Mesothelial cell of epicardium (in vitro differentiated cells): ENCODE measurements at regions not wholly inside any gene's neighbourhood (a gene's known extent, or its start where the extent isn't known, plus 50 kb on each side); places are given as distances from the start of the nearest gene placed in this dataset.

Source experiments
- DNase-seq, 2 experiments: peaks; one replicate each; pipeline ENCODE4 v3.0.0; 2021; ENCODE audit warnings: low spot score in 2 of 2; ENCODE audit not compliant: unreplicated experiment in 2 of 2
- H3K27ac Mint-ChIP-seq: 2 replicates; pipeline ENCODE4 v1.8.0; 2021; ENCODE audit warnings: mixed read lengths
- H3K27me3 Mint-ChIP-seq: 2 replicates; pipeline ENCODE4 v1.8.0; 2021; ENCODE audit warnings: low read depth, mixed read lengths
- H3K36me3 Mint-ChIP-seq: 2 replicates; pipeline ENCODE4 v1.8.0; 2021; ENCODE audit warnings: mixed read lengths
- H3K4me1 Mint-ChIP-seq: 2 replicates; pipeline ENCODE4 v1.8.0; 2021; ENCODE audit warnings: mixed read lengths
- H3K4me3 Mint-ChIP-seq: 2 replicates; pipeline ENCODE4 v1.8.0; 2021; ENCODE audit warnings: mild to moderate bottlenecking, moderate library complexity, mixed read lengths
- H3K9me3 Mint-ChIP-seq: 2 replicates; pipeline ENCODE4 v1.8.0; 2021; ENCODE audit warnings: mixed read lengths
- CTCF ChIP-seq: fragments of 200-600 bp; sonication (generic); IDR thresholded peaks from one replicate; pipeline ENCODE4 v1.5.0; 2021; ENCODE audit warnings: antibody characterized with exemption; ENCODE audit not compliant: unreplicated experiment

GRCh38 chr12:5260591-5261086, 171.3 kb upstream of the NTF3 start:
- Mint-ChIP-seq H3K27ac (no peak overlapping the region), H3K4me3 (no peak overlapping the region), H3K27me3 (peaks cover 9% of the 10 kb centered on the region), H3K4me1 (peaks cover 6% of the 10 kb centered on the region), H3K36me3 (no peaks in the 10 kb centered on the region), H3K9me3 (no peaks in the 10 kb centered on the region)
- no peak for TF ChIP-seq CTCF
- no peak for DNase-seq

GRCh38 chr12:5262450-5262849, 169.5 kb upstream of the NTF3 start:
- no peak overlapping the region for H3K4me3 Mint-ChIP-seq
- no peak for TF ChIP-seq CTCF
- peaks cover 4% of the 10 kb centered on the region for H3K9me3 Mint-ChIP-seq
- no peak overlapping the region for H3K27ac Mint-ChIP-seq
- H3K36me3 Mint-ChIP-seq, result no peaks in the 10 kb centered on the region
- peaks cover 6% of the 10 kb centered on the region for H3K4me1 Mint-ChIP-seq
- no peak for DNase-seq
- H3K27me3 Mint-ChIP-seq, result peaks cover 9% of the 10 kb centered on the region

- Mint-ChIP-seq H3K4me1 (peaks cover 4% of the 10 kb centered on the region), H3K27ac (no peak overlapping the region), H3K27me3 (peaks cover 6% of the 10 kb centered on the region), H3K36me3 (no peaks in the 10 kb centered on the region), H3K9me3 (peaks cover 4% of the 10 kb centered on the region), H3K4me3 (no peak overlapping the region)
- no peak for DNase-seq
- no peak for TF ChIP-seq CTCF
These were observed 169.0 kb upstream of the NTF3 start for GRCh38 chr12:5262885-5263284.

GRCh38 chr12:5264006-5264405, 167.9 kb upstream of the NTF3 start:
- no peak overlapping the region for H3K4me3 Mint-ChIP-seq
- TF ChIP-seq CTCF, result no peak
- peaks cover 6% of the 10 kb centered on the region for H3K27me3 Mint-ChIP-seq
- H3K4me1 Mint-ChIP-seq, result no peaks in the 10 kb centered on the region
- no peak overlapping the region for H3K27ac Mint-ChIP-seq
- H3K9me3 Mint-ChIP-seq, result peaks cover 4% of the 10 kb centered on the region
- no peak for DNase-seq
- H3K36me3 Mint-ChIP-seq, result no peaks in the 10 kb centered on the region

GRCh38 chr12:5267603-5268423, 164.1 kb upstream of the NTF3 start:
- H3K27ac Mint-ChIP-seq, result no peak overlapping the region

More at GRCh38 chr12:5267603-5268423, 164.1 kb upstream of the NTF3 start:
- no peak for TF ChIP-seq CTCF
- Mint-ChIP-seq H3K27me3 (peaks cover 6% of the 10 kb centered on the region), H3K36me3 (no peaks in the 10 kb centered on the region), H3K9me3 (peaks cover 4% of the 10 kb centered on the region), H3K4me3 (no peak overlapping the region), H3K4me1 (no peaks in the 10 kb centered on the region)
- DNase-seq, result no peak
